ENCODE measurements at regions not wholly inside any gene's neighbourhood (a gene's known extent, or its start where the extent isn't known, plus 50 kb on each side); places are given as distances from the start of the nearest gene placed in this dataset.
"Not testable (repeated sequence)": the region's sequence is repeated elsewhere in the genome, so short reads cannot be mapped to it uniquely, and the experiment has no call there.

- DNase-seq, result no peak
Observed at GRCh38 chr17:68142595-68142994, 105.2 kb upstream of the AMZ2 start.

- DNase-seq, result no peak
Observed at GRCh38 chr17:68143425-68143824, 104.4 kb upstream of the AMZ2 start.

DNA sequence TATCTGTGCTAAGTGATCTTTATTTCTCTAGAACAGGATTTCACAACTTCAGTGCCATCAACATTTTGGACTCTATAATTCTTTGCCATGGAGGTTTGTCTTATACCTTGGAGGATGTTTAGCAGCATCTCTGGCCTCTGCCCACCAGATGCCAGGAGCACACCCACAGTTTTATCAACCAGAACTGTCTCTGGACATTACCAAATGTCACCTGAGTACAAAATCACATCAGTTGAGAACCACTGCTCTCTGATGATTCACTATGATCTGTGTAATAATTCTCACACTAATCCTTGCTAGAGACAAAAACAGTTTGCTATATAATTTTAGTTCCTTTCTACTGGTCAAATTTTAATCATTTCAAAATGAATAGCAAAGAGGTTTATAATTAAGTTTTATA, 102.8 kb upstream of the AMZ2 start:
- no peak for DNase-seq

- DNase-seq, result no peak
Observed at GRCh38 chr17:68148936-68149335, 98.9 kb upstream of the AMZ2 start.

- no peak for DNase-seq
Observed at GRCh38 chr17:68152161-68152571, 95.7 kb upstream of the AMZ2 start.

DNA sequence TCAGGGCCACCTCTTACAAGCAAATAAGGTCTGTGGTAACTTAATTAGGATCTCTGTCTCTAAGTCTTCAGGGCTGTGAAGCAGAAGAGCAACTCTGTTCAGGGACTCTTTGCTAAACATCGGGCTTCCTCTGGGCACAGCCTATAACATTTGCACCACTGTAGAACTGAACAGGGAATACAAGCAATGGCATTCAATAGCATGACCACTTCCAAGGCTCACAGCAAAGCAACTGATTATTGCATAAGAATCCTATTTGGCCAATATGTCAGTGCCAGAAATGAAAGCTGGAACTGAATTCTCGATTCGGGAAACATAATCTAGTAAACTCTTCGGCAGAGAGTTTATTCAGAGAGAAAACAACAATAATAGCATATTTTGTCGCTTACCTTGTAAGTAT, 92.2 kb upstream of the AMZ2 start:
- DNase-seq, result no peak

DNA sequence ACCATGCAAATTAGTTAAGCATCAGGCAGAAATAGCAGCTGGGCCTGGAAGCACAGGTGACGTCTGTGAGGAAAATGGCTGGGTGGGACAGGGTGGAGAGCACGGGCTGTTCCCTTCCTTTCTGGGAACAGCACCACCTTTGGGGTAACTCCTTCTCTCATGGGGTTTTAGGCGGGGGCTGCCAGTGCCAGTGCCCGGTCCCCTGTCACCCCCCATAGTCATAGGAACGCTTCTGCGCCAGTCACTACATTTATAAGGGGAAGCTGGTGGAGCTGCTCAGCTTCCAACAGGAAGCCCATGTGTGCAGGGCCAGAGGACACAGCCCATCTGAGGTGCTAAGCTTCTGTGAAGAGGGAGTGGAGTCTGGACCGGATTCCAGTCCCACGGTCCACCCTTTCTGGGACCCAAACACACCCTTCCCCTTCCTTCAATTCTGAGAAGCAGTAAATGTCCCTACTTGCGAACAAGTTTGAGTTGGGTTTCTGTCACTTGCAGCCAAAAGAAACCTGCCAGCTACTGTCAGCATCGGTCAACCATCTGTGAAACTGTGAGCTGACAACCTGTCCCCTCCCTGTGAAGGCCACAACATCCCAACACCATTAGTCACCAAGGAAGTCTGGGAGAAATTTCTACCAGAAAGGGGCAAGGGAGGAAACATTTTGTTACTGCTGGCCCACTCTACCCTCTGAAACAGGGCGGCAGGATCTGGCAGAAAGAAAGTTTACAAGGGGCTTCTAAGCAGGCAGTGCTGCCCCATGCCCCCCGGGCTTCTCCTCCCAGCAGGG, 86.0 kb upstream of the AMZ2 start:
- DNase-seq, result no peak

DNA sequence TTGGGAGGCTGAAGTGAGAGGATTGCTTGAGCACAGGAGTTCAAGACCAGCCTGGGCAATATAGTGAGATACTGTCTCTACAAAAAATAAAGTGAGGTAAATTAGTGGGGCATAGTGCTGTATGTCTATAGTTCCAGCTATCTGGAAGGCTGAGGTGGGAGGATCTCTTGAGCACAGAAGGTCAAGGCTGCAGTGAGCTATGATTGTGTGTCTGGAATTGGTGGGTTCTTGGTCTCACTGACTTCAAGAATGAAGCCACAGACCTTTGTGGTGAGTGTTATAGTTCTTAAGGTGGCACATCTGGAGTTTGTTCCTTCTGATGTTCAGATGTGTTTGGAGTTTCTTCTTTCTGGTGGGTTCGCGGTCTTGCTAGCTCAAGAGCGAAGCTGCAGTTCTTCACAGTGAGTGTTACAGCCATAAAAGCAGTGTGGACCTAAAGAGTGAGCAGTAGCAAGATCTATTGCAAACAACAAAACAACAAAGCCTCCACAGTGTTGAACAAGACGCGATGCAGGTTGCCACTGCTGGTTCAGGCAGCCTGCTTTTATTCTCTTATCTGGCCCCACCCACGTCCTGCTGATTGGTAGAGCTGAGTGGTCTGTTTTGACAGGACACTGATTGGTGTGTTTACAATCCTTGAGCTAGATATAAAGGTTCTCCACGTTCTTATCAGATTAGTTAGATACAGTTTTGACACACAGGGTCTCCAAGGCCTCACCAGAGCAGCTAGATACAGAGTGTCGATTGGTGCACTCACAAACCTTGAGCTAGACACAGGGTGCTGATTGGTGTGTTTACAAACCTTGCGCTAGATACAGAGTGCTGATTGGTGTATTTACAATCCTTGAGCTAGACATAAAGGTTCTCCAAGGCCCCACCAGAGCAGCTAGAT, 79.3 kb upstream of the AMZ2 start:
- DNase-seq, result not testable (repeated sequence)

- not testable (repeated sequence) for DNase-seq
Observed at GRCh38 chr17:68169165-68169821, 78.5 kb upstream of the AMZ2 start.

GRCh38 chr17:68169840-68170239, 78.0 kb upstream of the AMZ2 start:
- no peak for DNase-seq

GRCh38 chr17:68170246-68170645, 77.6 kb upstream of the AMZ2 start:
- no peak for DNase-seq

GRCh38 chr17:68172461-68172954, 75.3 kb upstream of the AMZ2 start:
- peak; percentile 77 for DNase-seq

- no peak for DNase-seq
Observed at GRCh38 chr17:68175416-68175815, 72.4 kb upstream of the AMZ2 start.

DNA sequence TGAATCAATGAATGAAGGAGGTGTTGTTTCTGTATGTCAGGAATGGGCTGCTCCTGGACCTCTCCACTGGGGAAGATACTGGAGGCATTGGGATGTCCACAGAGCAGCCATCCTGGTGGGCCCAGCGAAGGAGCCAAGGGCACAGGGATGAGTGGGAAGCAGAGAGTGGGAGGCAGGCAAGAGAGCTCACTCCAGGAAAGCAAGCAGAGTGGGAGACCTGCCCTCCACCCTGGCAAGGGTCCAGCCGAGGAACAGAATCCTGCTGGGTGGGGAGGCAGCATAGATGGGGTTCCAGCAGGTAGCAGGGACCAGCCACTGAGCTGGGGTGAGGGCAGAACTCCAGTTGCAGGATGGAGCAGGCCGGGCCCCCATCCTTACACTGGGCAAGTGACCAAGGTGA, 71.9 kb upstream of the AMZ2 start:
- DNase-seq, result no peak

DNA sequence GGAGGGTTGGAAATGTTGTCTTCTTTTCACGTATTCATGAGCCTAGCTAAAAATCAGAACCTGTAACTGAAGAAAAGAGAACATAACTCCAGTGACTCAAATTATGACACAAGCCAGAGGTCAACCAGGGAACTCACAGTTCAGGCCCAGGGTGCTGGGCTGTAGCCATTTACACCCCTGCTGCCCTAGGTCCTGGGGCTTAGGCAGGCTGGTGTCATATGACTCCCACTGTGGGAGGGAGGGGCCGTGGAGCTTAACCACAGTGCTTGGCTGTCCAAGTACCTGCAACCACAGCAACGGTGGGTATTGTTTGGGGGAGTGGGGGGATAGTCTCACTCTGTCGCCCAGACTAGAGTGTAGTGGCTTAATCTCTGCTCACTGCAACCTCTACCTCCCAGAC, 71.1 kb upstream of the AMZ2 start:
- no peak for DNase-seq

DNA sequence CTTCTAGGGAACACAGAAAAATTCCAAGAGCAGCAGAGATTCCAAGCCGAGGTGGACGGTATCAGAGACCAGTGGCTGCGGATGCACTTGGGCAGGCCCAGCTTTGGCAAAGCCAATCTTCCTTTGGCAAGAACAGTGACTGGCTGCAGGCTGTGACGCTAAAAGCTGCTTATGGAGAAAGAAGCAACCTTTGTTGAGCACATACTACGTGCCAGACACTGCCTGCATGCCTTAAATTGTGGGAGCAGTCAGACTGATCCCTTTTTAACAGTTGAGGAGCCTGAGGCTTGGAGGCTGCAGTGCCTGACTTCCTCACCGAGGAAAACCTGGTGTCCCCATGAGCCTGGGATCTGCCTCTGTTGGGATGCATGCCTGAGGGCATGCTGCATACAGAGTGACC, 69.0 kb upstream of the AMZ2 start:
- no peak for DNase-seq

DNA sequence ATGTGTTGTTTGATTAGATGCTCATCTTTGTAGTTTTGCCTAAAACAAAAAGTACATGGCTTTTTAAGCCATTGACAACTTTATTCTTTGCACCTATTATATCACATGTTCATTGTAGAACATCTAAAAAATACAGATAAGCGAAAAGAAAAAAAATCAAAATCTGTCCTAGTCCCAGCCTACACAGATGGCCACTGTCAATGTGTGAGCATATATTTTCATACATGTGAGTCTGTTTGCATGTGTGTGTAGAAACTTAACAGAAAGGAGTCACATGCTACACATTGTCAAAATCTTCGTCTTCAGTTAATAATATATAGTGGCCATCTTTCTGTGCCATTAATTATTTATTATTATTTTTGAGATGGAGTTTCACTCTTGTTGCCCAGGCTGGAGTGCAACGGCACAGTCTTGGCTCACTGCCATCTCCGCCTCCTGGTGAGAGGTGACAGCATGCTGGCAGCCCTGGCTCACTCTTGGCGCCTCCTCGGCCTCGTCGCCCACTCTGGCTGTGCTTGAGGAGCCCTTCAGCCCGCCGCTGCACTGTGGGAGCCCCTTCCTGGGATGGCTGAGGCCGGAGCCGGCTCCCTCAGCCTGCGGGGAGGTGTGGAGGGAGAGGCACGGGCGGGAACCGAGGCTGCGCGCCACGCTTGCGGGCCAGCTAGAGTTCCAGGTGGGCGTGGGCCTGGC, 68.5 kb upstream of the AMZ2 start:
- peak; percentile 44 for DNase-seq

DNA sequence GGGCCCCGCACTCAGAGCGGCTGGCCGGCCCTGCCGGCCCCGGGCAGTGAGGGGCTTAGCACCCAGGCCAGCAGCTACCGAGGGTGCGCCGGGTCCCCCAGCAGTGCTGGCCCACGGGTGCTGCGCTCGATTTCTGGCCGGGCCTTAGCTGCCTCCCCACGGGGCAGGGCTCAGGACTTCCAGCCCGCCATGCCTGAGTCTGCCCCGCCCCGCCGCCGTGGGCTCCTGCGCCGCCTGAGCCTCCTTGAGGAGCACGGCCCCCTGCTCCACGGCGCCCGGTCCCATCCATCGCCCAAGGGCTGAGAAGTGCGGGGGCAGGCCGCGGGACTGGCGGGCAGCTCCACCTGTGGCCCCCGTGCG, 67.9 kb upstream of the AMZ2 start:
- no peak for DNase-seq

- DNase-seq, result no peak
Observed at GRCh38 chr17:68182011-68182306, 65.9 kb upstream of the AMZ2 start.

DNA sequence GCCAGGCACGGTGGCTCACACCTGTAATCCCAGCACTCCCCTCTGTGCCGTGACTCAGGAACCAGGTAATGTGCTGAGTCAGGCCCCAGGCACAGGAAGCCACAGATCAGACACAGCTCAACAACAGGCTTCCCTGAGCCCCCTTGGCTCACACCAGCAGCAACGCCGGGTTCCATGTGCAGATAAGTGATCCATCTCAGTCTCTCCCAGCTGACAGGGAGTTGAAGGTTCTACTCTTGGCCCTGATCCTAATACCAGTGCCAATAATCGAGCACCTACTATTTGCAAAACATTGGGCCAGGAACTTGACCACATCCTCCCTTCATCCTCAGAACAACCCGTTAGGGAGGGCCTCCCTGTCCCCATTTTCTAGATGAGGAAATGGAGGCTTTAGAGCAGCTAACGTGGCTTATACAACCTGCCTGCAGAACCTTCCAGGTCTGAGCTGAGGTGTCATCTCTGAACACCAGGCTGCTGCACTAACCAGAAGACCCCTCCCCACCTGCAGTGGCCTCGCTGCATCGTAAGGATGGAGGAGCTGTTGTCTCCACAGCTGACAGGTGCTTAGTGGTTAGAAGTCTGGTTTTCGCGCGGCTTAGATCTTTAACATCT, 64.8 kb upstream of the AMZ2 start:
- no peak for DNase-seq

GRCh38 chr17:68184141-68184571, 63.7 kb upstream of the AMZ2 start:
- DNase-seq, result no peak

GRCh38 chr17:68184816-68185436, 62.9 kb upstream of the AMZ2 start:
- DNase-seq, result no peak

Measured in NCI-H1694 (cell line).